NCI-H2227 treated with DMSO at 0.1 percent for 48 hours (cell line): ENCODE measurements at regions not wholly inside any gene's neighbourhood (a gene's known extent, or its start where the extent isn't known, plus 50 kb on each side); places are given as distances from the start of the nearest gene placed in this dataset.
"Not testable (repeated sequence)": the region's sequence is repeated elsewhere in the genome, so short reads cannot be mapped to it uniquely, and the experiment has no call there.

Experiments used
- DNase-seq: peaks from one replicate; lab custom pipeline; 2025; lab: John Stamatoyannopoulos, UW

DNA sequence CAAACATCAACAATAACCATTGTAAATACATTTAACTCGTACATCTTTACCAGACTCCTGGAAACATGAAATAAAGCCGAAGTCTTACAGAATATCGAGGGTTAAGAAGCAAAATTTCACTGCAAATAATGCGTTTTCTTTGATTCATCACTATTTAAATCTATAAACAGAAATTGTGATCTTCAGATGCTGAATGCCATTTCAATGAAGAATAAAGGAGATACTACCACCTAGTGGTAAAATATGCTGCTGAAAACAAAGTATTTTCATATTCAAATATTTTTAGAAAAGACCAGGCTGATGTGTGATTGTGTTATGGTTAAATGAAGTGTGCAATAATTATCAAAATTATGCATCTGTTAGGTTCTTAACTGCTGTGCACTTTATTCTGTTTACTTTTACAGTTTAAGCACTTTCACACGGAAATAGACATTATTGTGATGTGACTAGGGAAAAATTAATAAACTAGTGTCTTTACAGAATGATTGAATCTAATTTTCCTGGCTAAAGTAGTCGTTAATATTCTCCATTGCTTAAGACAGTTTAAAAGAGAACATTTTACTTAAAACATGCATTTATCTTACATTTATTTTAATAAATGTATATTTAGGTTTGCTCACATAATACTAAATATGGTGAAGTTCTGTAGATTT, 1093.1 kb downstream of the MRPL39 start:
- no peak for DNase-seq

GRCh38 chr21:24509131-24509530, 1098.2 kb downstream of the MRPL39 start:
- DNase-seq: no peak

DNA sequence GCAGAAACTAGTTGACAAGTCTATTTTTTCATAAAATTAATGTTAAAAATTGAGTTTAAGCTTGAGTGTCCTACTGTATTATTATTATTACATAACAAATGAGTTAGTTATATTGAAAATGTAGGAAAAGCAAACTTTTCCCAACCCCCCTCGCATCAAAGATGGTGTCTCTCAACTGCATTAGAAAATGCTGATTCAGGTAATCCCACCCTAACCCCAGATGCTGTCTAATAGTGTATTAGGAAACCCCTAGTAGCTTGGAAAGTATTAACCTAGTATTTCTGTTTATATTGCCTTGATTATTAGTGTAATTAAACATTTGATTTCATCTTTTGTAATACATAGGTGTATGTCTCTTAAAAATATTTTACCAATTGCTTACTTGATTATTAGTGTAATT, 1120.3 kb downstream of the MRPL39 start:
- DNase-seq: no peak

DNA sequence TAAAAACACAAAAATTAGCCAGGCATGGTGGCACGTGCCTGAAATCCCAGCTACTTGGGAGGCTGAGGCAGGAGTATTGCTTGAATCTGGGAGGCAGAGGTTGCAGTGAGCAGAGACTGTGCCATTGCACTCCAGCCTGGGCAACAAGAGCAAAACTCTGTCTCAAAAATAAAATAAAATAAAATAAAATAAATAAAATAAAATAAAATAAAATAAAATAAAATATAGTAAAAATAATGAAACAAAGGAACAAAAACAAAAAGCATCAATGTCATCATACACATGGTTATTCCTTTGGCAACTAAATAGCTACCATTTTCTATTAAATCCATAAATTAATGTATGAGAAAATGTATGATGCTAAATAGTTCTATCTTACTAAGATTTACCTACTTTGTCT, 1123.9 kb downstream of the MRPL39 start:
- DNase-seq: not testable (repeated sequence)

DNA sequence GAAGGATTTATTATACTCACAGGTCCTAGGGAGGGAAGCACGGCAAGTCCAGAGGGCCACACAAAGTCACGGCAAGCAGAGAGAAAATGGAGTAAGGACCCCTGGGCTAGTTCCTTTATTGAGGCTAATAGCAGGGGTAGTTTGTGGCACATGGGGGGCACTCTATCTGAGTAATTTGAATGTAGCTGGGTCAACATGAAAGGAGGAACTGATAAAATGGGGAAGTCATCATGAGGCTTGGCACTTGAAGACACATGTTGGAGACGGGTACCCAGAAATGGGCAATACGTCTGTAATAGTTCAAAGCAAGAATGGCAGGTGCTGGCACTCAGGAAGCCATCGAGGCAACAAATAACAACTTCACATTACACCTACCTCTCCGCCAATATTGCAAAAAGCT, 1136.4 kb downstream of the MRPL39 start:
- DNase-seq: no peak

- DNase-seq: no peak
Measured at GRCh38 chr21:24456358-24456757, 1150.9 kb downstream of the MRPL39 start.

GRCh38 chr21:24450119-24450518, 1157.2 kb downstream of the MRPL39 start:
- DNase-seq: no peak

DNA sequence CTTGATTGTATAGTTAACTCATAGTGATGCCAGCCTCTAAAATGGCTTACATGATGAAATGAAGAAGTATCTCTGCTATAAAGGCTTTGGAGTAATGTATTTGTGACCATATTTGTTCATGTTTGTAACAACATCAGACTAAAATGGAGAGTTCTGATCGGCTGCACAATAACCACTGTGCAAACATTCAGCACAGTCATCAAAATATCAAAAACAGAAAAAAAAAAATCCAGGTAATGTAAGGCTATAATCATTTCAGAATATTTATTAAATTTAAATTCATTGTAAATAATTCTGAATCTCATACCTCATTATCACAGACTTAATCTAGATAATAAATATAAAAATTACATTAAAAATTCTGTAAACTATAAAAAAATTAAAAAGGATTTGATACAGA, 1161.8 kb downstream of the MRPL39 start:
- DNase-seq: no peak

DNA sequence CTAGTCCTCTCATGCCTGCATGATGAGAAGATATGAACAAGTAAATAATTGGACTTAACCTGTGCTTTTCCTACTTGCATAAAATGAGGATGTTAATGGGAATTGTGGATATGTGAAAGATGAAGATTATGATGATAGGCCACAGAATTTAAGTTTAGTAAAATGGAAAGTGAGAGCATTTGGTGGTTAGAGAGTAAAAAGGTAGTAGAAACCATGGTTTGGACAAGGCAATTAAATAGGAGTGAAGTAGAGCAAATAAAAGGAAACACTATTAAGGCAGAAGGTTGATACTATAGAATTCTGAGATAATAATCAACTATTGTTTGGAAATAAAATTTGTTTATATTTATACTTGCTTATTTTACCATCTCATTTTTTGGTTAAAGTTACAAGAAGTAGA, 1162.5 kb downstream of the MRPL39 start:
- no peak for DNase-seq

DNA sequence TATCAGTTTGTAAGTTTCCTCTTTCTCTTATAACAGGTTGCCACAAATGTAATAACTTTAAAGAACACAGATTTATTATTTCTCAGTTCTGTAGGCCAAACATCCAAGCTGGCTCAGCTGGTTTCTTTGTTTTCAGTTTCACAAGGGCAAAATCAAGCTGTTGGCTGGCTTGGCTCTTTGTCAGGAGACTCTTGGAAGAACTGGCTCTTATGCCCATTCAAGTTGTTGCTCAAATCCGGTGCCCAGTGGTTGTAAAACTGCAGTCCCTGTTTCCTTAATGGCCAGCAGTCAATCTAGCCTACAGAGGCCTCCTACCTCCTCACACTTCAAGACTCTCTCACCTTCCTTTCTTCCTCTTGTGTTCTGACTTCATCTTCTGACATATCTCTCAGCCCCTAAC, 1171.0 kb downstream of the MRPL39 start:
- DNase-seq: no peak

- no peak for DNase-seq
Measured at GRCh38 chr21:24428591-24429199, 1178.6 kb downstream of the MRPL39 start.

- no peak for DNase-seq
Measured at GRCh38 chr21:24424776-24425175, 1182.5 kb downstream of the MRPL39 start.

GRCh38 chr21:24423546-24423945, 1183.7 kb downstream of the MRPL39 start:
- DNase-seq: no peak

GRCh38 chr21:24420689-24421088, 1186.6 kb downstream of the MRPL39 start:
- no peak for DNase-seq

DNA sequence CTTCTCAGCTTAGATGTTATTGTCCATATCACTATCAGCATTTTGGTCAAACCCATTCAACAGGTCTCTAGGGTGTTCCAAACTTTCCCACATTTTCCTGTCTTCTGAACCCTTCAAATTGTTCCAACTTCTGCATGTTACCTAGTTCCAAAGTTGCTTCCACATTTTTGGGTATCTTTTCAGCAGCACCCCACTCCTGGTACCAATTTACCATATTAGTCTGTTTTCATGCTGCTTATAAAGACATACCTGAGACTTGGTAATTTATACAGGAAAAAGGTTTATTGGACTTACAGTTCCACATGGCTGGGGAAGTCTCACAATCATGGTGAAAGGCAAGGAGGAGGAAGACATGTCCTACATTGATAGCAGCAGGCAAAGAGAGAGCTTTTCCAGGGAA, 1187.6 kb downstream of the MRPL39 start:
- not testable (repeated sequence) for DNase-seq

GRCh38 chr21:24418671-24419070, 1188.6 kb downstream of the MRPL39 start:
- DNase-seq: no peak

GRCh38 chr21:24411429-24411828, 1195.9 kb downstream of the MRPL39 start:
- DNase-seq: no peak

DNA sequence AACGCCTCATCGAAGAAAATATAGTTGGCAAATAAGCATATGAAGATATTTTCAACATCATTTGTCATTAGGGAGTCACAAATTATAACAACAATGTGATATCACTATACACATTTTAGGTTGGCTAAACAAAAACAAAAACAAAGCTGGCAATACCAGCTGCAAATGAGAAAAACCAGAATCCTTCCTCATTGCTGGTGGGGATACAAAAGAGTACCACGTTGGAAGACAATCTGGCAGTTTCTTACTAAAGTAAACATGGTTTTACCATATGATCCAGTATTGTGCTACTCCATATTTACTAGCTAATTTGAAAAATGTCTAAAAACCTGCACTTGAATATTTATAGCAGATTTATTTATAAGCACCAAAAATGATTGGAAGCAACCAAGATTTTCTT, 1204.1 kb downstream of the MRPL39 start:
- DNase-seq: no peak

DNA sequence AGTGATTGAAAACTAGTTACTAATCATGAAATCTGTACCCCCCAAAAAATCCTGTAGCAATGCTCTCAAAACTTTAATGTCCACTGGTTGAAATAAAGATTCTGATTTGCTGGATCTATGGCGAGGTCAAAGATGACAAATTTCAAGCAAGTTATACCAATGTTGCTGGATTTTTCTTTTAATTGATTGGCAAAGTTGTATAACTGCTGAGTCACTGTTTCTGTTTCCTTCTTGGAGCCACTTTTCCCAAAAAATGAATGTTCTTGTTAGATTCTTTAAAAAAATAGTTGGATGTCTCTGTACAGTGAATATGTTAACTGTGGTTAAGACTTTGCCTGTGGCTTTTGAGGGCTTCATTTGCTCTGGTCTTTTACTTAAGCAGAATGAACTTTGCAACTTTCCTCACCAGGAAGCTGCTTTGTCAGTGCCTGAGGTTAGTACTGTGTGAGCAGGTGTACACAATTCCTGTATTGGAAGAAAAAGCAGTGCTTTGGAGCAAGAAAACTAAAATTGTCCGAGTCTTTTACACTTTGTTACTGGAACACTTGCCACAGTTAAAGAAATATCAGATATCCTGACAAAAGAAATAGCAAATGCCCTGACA, 1211.9 kb downstream of the MRPL39 start:
- DNase-seq: no peak

DNA sequence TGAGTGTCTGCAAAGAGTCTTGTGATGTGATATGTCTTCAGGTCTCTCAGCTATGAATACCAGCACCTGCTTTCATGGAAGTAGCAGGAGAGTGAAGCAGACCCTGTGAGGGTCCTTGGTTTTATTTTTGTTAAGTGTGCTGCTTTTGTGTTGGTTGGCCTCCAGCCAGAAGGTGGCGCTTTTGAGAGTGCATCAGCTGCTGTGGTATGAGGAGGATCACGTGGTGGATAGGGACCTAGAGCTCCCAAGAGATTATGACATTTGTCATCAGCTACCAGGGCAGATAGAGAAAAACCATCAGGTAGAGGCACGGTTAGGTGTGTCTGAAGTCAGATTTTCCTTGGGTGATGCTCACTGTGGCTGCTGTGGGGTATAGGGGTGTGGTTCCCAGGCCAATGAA, 1232.1 kb downstream of the MRPL39 start:
- DNase-seq: no peak

GRCh38 chr21:24372506-24372905, 1234.8 kb downstream of the MRPL39 start:
- no peak for DNase-seq

GRCh38 chr21:24369746-24370145, 1237.5 kb downstream of the MRPL39 start:
- DNase-seq: no peak

GRCh38 chr21:24369278-24369677, 1238.0 kb downstream of the MRPL39 start:
- no peak for DNase-seq

- no peak for DNase-seq
Measured at GRCh38 chr21:24367936-24368335, 1239.3 kb downstream of the MRPL39 start.
